HG02588 (cell line): ENCODE measurements at regions not wholly inside any gene's neighbourhood (a gene's known extent, or its start where the extent isn't known, plus 50 kb on each side); places are given as distances from the start of the nearest gene placed in this dataset.
"Not testable (repeated sequence)": the region's sequence is repeated elsewhere in the genome, so short reads cannot be mapped to it uniquely, and the experiment has no call there.

Experiments used
- ATAC-seq: cut with Tn5 transposase; IDR thresholded peaks from one replicate; pipeline ENCODE4 v1.9.1; 2021; ENCODE audit warnings: mild to moderate bottlenecking, moderate library complexity; ENCODE audit not compliant: unreplicated experiment

GRCh38 chr15:99481951-99482230 lies 83.9 kb upstream of the MEF2A start:
- ATAC-seq, result no peak

GRCh38 chr15:99482993-99483392 lies 82.8 kb upstream of the MEF2A start:
- no peak for ATAC-seq

- ATAC-seq, result no peak
Measured at GRCh38 chr15:99485153-99485961, 80.4 kb upstream of the MEF2A start.

- no peak for ATAC-seq
Measured at GRCh38 chr15:99485992-99486370, 79.8 kb upstream of the MEF2A start.

GRCh38 chr15:99486371-99487336 lies 79.1 kb upstream of the MEF2A start:
- ATAC-seq, result no peak

- ATAC-seq, result no peak
Measured at GRCh38 chr15:99487337-99487730, 78.5 kb upstream of the MEF2A start.

GRCh38 chr15:99492275-99492674 lies 73.5 kb upstream of the MEF2A start:
- no peak for ATAC-seq

GRCh38 chr15:99492716-99493115 lies 73.1 kb upstream of the MEF2A start:
- no peak for ATAC-seq

- ATAC-seq, result no peak
Measured at GRCh38 chr15:99493461-99493860, 72.3 kb upstream of the MEF2A start.

GRCh38 chr15:99494536-99495233 lies 71.1 kb upstream of the MEF2A start:
- not testable (repeated sequence) for ATAC-seq

- ATAC-seq, result no peak
Measured at GRCh38 chr15:99495430-99496301, 70.1 kb upstream of the MEF2A start.

GRCh38 chr15:99496302-99496629 lies 69.5 kb upstream of the MEF2A start:
- ATAC-seq, result no peak

GRCh38 chr15:99502182-99502581 lies 63.6 kb upstream of the MEF2A start:
- ATAC-seq, result peak; percentile 58

- no peak for ATAC-seq
Measured at GRCh38 chr15:99502661-99503060, 63.1 kb upstream of the MEF2A start.

- ATAC-seq, result no peak
Measured at GRCh38 chr15:99503411-99503810, 62.4 kb upstream of the MEF2A start.

- peak; percentile 25 for ATAC-seq
Measured at GRCh38 chr15:99504071-99504822, 61.5 kb upstream of the MEF2A start.

GRCh38 chr15:99504823-99505551 lies 60.8 kb upstream of the MEF2A start:
- peak; percentile 34 for ATAC-seq

GRCh38 chr15:99506399-99506798 lies 59.4 kb upstream of the MEF2A start:
- no peak for ATAC-seq

GRCh38 chr15:99507016-99507503 lies 58.7 kb upstream of the MEF2A start:
- ATAC-seq, result no peak
